Duodenal mucosa (tissue), 2 donors: ENCODE measurements at regions not wholly inside any gene's neighbourhood (a gene's known extent, or its start where the extent isn't known, plus 50 kb on each side); places are given as distances from the start of the nearest gene placed in this dataset.

Source experiments
- H3K27ac ChIP-seq: one replicate; pipeline ENCODE4 v1.7.0; 2013; ENCODE audit warnings: low read depth, low read length
- H3K27me3 ChIP-seq, 2 donors: one replicate each; pipeline ENCODE4 v1.7.0; 2013; ENCODE audit warnings: low read length in 2 of 2, control low read depth in 1 of 2; ENCODE audit not compliant: insufficient read depth in 2 of 2, control insufficient read depth in 1 of 2
- H3K36me3 ChIP-seq, 2 donors: one replicate each; pipeline ENCODE4 v1.7.0; 2013; ENCODE audit warnings: low read length in 2 of 2, control low read depth in 1 of 2; ENCODE audit not compliant: insufficient read depth in 2 of 2, control insufficient read depth in 1 of 2
- H3K4me1 ChIP-seq, 2 donors: one replicate each; pipeline ENCODE4 v1.7.0; 2013; ENCODE audit warnings: low read length in 2 of 2, control low read depth in 1 of 2; ENCODE audit not compliant: insufficient read depth in 2 of 2, control insufficient read depth in 1 of 2
- H3K4me3 ChIP-seq, 2 donors: one replicate each; pipeline ENCODE4 v1.7.0; 2013; ENCODE audit warnings: low read length in 2 of 2, low read depth in 1 of 2
- H3K9ac ChIP-seq, 2 donors: one replicate each; pipeline ENCODE4 v1.7.0; 2013; ENCODE audit warnings: low read length in 2 of 2, low read depth in 1 of 2
- H3K9me3 ChIP-seq, 2 donors: one replicate each; pipeline ENCODE4 v1.7.0; 2013; ENCODE audit warnings: low read length in 2 of 2, control low read depth in 1 of 2; ENCODE audit not compliant: control insufficient read depth in 1 of 2

DNA sequence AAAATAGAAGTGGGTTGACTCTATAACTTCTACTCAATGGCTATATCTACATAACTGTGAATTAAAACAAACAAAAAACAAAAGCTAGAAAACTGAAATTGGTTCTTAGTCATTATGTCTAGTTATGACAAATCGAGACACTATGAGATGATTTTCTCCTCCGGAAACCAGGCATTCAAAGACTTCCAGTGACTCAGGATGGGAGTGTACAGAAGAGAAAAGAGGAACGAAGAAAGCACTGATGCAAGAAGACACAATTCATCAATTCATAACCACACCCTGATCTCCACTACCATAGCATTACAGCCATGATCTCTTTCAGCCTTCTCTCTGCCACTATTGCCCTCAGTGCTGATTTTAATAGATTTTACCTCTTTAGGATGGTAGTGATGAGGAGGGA is 253.6 kb downstream of the CBLL2 start:
- Histone ChIP-seq H3K4me3 (no peak overlapping the region), H3K4me1 (no peaks in the 10 kb centered on the region), H3K9ac (no peak overlapping the region), H3K36me3 (no peaks in the 10 kb centered on the region), H3K27ac (no peak overlapping the region), H3K27me3 (no peaks in the 10 kb centered on the region), H3K9me3 (no peaks in the 10 kb centered on the region)

DNA sequence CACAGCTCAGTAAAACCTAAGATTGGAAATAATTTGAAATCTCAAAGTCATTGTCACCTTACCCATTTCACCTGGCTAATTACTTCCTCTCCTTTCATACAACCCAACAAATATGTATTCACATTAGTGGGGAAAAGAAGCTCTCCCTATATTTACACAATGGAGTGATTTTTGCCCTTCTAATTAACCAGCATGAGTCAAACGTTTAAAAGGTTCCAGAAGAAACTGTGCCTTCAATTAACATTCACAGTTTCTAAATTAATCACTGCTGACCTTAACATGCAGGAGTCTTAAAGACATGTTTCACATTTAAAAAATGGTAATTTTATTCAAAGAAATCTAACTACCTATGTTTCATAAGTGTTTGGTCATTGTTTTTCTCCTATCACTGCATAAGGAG is 254.6 kb downstream of the CBLL2 start:
- H3K27me3 ChIP-seq: no peaks in the 10 kb centered on the region
- H3K4me1 ChIP-seq: no peaks in the 10 kb centered on the region
- no peak overlapping the region for H3K4me3 ChIP-seq
- no peaks in the 10 kb centered on the region for H3K36me3 ChIP-seq
- H3K9ac ChIP-seq: no peak overlapping the region
- H3K27ac ChIP-seq: no peak overlapping the region
- H3K9me3 ChIP-seq: no peaks in the 10 kb centered on the region

DNA sequence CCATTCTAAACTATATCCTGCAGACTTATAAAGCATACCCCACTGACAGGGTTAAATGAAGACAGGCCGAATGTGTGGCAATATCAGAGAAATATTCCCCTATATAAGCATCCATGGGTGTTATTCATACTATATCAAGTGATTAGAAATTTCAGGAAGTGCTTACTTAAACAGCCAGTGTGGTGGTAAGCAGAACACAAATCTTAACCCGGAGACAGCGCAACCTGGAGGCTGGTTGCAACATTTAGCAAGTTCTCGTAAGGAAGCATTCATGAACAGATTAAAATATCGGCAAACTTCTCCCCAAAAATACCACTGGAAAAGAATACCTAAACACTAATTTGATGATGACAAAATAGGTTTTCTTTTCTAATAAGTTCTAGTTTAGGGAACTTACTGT is 261.2 kb downstream of the CBLL2 start:
- Histone ChIP-seq H3K4me1 (no peaks in the 10 kb centered on the region), H3K4me3 (no peak overlapping the region), H3K27me3 (no peaks in the 10 kb centered on the region), H3K9ac (no peak overlapping the region), H3K36me3 (no peaks in the 10 kb centered on the region), H3K9me3 (no peaks in the 10 kb centered on the region), H3K27ac (no peak overlapping the region)

DNA sequence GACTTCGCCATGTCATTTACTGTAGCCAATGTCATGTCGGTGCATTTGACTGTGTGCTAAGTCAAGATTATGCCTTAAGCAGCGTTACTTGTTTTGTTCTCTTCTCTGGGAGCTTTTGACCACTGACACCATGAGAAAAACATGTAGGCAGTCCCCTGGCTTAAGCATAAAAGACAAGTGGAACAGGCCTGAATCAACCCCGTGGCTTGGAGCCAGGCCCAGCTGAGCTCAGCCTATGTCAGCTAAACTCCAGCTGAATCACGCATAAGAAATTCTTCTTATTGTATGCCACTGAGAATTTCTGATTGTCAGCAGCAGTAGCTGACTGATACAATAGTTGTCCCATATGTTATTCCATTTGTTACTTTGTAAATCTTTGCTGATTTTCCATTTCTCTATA is 261.9 kb downstream of the CBLL2 start:
- Histone ChIP-seq H3K27ac (no peak overlapping the region), H3K9me3 (no peaks in the 10 kb centered on the region), H3K4me1 (no peaks in the 10 kb centered on the region), H3K9ac (no peak overlapping the region), H3K27me3 (no peaks in the 10 kb centered on the region), H3K4me3 (no peak overlapping the region), H3K36me3 (no peaks in the 10 kb centered on the region)

DNA sequence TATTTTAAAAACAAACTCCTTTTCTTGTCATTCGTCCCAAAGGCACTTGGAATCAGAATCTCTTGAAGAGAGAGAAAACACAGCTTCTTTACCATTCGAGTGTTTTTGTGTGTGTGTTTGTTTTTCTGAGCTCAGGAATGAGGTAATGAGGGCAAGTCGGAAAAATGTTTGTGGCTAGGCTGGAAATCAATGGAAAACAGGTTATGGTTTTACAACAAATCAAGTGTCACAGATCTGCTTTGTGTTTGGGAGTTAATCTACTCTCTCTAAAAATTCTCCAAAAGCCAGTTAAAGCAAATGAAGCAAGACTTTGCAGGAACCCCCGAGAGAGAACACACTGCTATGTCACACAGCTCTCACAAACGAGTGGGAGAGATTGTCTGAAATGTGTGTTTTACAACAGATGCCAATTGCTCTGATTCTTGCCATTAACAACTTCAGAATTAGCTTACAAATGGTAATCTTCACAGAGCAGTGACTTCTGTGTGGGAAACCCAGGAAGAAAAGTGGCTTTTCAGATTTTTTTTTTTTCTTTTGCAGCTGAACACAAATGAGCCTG is 264.1 kb downstream of the CBLL2 start:
- Histone ChIP-seq H3K9ac (no peak overlapping the region), H3K27ac (no peak overlapping the region), H3K9me3 (no peaks in the 10 kb centered on the region), H3K4me3 (no peak overlapping the region), H3K36me3 (no peaks in the 10 kb centered on the region), H3K4me1 (no peaks in the 10 kb centered on the region), H3K27me3 (no peaks in the 10 kb centered on the region)

DNA sequence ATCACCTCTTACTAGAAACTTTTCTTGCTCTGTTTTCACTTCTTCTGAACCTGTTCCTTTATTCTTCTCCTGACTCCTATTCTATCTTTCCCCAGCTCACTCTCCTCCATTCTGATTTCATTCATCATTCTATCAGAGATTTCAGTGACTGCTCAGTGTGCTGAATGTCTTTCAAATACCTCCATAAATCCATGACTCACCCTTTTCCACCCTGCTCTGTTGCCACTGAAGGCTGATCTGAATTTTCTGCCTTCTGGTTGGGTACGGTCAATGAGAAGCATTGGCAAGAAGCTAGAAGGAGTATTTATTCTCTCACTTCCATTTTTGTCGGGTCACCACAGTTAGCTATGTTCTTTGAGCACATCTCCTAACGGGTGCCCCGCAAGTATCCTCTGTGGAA is 265.9 kb downstream of the CBLL2 start:
- no peak overlapping the region for H3K4me3 ChIP-seq
- no peaks in the 10 kb centered on the region for H3K4me1 ChIP-seq
- no peaks in the 10 kb centered on the region for H3K9me3 ChIP-seq
- H3K27me3 ChIP-seq: no peaks in the 10 kb centered on the region
- H3K9ac ChIP-seq: no peak overlapping the region
- no peaks in the 10 kb centered on the region for H3K36me3 ChIP-seq
- H3K27ac ChIP-seq: no peak overlapping the region

DNA sequence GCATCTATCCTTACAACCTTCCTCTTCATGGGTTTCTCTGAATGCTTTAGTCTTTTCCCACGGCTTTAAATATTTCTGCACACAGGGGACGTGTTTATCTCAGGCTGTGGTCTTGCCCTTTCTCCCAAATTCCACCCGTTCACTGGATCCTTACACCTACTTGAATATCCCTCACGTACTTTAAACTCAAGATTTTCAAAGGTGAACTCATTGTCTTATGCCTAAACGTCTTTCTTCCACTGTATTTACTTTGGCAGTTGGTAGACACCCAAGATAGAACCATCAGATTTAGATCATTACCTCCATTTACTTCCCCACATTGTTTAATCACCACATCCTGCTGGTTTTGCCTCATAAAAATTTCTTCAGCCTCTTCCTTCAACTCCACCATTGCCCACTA is 269.2 kb downstream of the CBLL2 start:
- H3K27me3 ChIP-seq: no peaks in the 10 kb centered on the region
- no peaks in the 10 kb centered on the region for H3K4me1 ChIP-seq
- no peak overlapping the region for H3K4me3 ChIP-seq
- no peaks in the 10 kb centered on the region for H3K9me3 ChIP-seq
- H3K27ac ChIP-seq: no peak overlapping the region
- H3K9ac ChIP-seq: no peak overlapping the region
- no peaks in the 10 kb centered on the region for H3K36me3 ChIP-seq

DNA sequence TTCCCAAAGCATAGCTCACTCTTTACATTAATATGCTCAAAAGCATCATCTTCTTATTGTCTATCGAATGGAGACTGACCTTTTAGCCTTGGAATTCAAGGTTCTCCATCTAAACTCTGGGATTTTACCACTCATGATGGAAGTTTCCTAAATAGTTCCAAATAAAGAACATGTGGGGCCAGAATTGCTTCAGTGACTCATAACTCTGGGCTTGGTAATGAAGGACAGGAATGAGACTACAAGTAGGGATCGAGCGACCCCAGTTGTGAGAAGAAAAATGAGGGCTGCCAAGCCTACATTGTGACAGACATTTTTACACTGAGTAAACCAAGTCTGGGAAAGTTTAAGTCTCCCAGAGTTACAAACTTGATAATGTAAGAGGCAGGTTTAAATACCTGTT is 269.9 kb downstream of the CBLL2 start:
- Histone ChIP-seq H3K4me1 (no peaks in the 10 kb centered on the region), H3K27ac (no peak overlapping the region), H3K4me3 (no peak overlapping the region), H3K9ac (no peak overlapping the region), H3K36me3 (no peaks in the 10 kb centered on the region), H3K9me3 (no peaks in the 10 kb centered on the region), H3K27me3 (no peaks in the 10 kb centered on the region)

DNA sequence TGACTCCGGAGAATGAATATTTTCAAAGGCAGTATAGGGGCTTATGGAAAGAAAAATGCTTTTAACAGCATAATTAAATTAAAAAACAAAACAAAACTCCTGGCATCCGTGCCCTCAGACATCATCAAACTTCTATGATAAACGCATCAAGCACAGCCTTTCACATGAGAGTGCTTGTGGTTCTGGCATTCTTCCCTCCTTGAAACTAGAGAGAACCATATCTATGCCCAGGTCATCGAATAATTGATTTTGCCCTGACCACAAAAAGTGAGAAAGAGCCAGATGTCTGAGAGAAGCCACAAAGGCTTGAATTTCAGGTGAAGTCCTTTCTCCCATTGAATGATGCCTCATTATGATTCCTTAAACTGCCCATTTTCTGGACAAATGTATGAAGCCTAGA is 286.8 kb downstream of the CBLL2 start:
- H3K9ac ChIP-seq: no peak overlapping the region
- no peaks in the 10 kb centered on the region for H3K9me3 ChIP-seq
- no peak overlapping the region for H3K27ac ChIP-seq
- H3K36me3 ChIP-seq: no peaks in the 10 kb centered on the region
- no peak overlapping the region for H3K4me3 ChIP-seq
- H3K27me3 ChIP-seq: no peaks in the 10 kb centered on the region
- H3K4me1 ChIP-seq: no peaks in the 10 kb centered on the region

DNA sequence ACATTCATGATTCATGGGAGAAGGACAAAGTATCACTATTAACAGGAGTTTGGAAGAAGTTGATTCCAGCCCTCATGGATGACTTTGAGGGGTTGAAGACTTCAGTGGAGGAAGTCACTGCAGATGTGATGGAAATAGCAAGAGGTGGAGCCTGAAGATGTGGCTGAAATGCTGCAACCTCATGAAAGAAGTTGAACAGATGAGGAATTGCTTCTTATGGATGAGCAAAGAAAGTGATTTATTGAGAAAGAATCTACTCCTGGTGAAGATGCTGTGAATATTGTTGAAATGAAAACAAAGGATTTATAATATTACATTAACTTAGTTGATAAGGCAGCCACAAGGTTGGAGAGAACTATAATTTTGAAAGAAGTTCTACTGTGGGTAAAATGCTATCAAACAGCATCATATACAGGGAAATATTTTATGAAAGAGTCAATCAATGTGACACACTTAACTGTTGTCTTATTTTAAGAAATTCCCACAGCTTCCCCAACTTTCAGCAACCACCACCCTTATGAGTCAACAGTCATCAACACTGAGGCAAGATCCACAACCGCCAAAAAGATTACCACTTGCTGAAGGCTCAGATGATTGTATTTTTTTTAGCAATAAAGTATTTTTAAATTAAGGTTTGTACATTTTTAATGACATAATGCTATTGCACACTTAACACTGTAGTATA is 302.6 kb downstream of the CBLL2 start:
- Histone ChIP-seq H3K4me3 (no peak overlapping the region), H3K4me1 (no peaks in the 10 kb centered on the region), H3K36me3 (no peaks in the 10 kb centered on the region), H3K9me3 (no peaks in the 10 kb centered on the region), H3K9ac (no peak overlapping the region), H3K27ac (no peak overlapping the region), H3K27me3 (no peaks in the 10 kb centered on the region)
